Neural cell (in vitro differentiated cells): ENCODE measurements at regions not wholly inside any gene's neighbourhood (a gene's known extent, or its start where the extent isn't known, plus 50 kb on each side); places are given as distances from the start of the nearest gene placed in this dataset.
"Not testable (repeated sequence)": the region's sequence is repeated elsewhere in the genome, so short reads cannot be mapped to it uniquely, and the experiment has no call there.

ENCODE experiments used
- POLR2AphosphoS5 ChIP-seq: IDR thresholded peaks from 2 replicates; pipeline ENCODE4 v1.6.1; 2012
- TF ChIP-seq, protein P1 (sequence below): fragments of 450-650 bp; IDR thresholded peaks from 2 replicates; pipeline ENCODE4 v1.5.1; 2014; ENCODE audit warnings: antibody characterized with exemption, mild to moderate bottlenecking, moderate library complexity; ENCODE audit not compliant: poor library complexity, severe bottlenecking

DNA sequence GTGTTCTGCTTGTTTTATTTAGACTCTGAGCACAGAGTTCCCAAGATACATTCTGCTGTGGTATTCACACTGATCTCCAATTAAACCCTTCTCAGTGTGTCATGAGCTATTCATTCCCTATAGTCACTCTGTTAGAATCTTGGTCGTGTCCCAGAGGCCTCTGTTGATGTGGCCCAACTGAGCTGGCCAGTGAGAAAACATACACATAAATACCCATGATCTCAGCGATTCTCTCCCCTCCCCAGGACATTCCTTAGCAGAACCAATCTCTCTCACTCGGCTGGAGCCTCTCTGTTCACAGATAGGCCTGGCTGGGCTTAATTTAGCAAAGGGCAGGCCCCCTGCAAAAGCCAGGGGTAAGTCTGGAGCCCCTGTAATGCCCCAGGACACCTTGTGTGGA lies 109.6 kb upstream of the NBPF9 start:
- TF ChIP-seq POLR2AphosphoS5, result not testable (repeated sequence)
- TF ChIP-seq, protein P1, sequence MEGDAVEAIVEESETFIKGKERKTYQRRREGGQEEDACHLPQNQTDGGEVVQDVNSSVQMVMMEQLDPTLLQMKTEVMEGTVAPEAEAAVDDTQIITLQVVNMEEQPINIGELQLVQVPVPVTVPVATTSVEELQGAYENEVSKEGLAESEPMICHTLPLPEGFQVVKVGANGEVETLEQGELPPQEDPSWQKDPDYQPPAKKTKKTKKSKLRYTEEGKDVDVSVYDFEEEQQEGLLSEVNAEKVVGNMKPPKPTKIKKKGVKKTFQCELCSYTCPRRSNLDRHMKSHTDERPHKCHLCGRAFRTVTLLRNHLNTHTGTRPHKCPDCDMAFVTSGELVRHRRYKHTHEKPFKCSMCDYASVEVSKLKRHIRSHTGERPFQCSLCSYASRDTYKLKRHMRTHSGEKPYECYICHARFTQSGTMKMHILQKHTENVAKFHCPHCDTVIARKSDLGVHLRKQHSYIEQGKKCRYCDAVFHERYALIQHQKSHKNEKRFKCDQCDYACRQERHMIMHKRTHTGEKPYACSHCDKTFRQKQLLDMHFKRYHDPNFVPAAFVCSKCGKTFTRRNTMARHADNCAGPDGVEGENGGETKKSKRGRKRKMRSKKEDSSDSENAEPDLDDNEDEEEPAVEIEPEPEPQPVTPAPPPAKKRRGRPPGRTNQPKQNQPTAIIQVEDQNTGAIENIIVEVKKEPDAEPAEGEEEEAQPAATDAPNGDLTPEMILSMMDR, result not testable (repeated sequence)
